ENCODE measurements at regions not wholly inside any gene's neighbourhood (a gene's known extent, or its start where the extent isn't known, plus 50 kb on each side); places are given as distances from the start of the nearest gene placed in this dataset.
"Not testable (repeated sequence)": the region's sequence is repeated elsewhere in the genome, so short reads cannot be mapped to it uniquely, and the experiment has no call there.

DNA sequence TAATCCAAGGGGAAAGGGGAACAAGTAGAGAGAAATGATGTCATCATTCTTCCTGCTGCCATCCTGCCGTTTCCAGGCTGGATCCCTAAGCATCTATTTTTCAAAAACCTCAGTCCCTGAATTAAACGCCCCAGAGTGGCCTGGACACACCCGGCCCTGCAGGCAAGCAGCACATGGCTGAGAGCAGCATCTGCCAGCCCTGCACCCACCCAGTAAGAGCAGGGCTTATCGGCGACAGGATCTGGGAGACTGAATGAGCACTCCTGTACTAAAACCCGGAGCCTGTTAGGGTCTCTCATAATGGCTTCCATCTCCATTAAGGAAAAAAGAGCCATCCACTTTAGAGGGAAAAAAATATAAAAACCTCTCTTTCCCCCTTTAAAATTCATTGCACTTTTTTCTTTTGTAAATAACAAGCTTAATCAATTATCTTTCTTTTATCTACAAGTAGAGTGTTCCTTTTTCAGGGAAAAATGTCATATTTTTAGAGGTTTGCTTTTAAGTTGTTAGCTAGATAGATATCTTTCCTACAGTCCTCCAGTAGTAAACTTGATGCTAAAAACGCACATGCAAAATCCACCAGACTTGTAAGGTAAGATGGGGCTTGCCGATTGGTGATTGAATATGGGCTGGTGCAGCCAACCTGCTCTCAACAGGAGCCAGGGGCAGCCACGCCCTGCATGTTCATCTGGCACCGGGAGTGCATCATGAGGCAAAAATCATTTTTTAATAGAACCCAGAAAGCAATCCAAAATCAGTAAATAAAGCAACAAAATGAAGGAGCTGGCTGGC lies 457.8 kb downstream of the EIPR1 start:
- no peak for DNase-seq

DNA sequence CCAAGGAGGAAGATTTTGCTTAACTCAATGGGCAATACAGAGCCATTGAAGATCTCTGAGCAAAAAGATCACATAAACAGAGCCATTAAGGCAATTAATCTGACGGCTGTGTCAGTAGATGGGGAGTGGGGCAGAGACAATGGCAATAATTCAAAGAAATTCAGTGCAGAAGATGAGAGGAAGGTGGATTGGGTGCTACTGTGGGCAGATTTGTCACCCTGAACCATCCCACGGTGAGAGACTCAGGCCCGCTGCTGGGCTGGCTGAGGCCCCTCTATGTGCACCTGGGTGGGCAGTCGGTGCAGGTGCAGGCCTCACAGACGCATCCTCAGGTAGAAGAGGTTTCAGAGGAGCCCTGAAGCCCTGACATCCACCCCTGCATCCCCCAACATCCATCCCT lies 458.6 kb downstream of the EIPR1 start:
- DNase-seq = no peak

DNA sequence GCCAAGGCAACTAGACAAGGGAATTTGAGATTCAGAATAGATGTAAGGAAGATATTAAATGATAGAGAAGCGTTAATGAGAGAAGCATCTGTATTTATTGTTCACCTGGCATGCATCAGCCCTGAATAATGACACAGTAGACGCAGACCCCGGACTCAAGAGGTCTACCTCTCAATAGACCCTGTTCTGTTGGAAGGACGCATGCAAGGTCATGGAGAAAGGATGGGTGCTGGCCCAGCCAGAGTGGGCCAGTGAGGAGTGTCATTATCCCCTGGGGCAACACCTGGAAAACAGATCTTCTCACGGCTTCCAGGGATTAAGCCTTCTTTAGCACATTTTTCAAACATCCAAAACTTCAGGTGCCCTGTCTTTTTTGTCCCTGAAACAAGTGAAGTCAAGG lies 461.0 kb downstream of the EIPR1 start:
- no peak for DNase-seq

DNA sequence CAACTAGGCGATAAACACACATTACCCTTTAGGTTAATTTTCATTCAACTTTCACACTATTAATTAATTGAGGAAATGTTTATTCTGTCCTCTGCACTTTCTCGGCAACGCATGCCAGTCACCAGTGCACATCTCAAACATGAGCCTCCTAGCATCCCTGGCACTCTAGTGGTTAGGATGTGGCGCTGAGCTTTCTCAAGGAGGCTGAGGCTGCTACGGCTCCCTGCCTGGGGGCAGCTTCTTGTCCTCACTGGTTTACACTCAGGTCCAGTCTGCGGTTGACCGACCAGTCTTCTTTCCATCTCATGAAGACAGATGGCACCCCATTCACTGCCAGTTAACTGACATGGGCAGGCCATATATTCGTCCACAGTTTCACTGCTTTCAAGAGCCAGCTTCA lies 463.4 kb downstream of the EIPR1 start:
- DNase-seq = no peak

DNA sequence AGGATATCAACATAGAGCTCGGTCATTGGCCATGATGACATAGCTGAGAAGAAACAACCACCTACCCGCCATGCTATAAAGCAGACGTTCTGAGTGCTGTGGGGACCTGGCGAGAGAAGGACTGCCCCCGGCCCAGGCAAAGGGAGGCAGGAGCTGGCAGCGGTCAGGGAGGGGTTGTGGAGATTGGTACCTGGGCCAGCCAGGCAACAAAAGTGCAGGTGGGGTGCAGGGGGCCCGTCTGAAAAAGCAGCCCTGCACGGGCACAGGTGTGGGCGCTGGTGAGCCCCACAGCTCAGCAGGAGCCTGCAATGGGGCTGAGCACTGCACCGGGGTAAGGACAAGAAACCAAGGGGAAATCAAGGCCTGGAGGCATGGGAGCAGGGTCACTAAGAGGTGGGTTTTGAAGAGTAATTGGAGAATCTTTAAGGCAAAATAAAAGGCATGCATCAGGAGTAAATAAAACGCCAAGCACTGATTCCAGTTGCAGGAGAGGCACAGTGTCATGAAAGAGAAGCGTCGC lies 464.0 kb downstream of the EIPR1 start:
- no peak for DNase-seq

DNA sequence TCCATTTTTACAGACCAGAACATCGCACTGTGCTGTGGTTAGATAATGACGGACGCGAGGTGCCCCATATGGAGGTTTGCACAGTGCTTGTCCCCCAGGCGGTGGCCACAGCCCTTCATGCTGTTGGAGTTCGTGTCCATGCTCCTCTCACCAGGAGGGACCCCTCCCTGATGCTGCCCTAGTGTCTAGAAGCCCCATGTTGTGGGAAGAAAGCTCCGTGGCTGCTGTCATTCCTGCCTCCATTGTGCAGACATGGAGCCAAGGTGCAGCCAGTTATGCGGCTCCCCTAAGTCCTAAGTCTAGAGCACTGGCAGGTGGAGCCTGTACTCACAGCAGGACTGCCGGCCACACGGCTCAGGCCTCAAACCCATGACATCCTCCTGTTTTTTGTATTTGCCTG lies 464.9 kb downstream of the EIPR1 start:
- no peak for DNase-seq

DNA sequence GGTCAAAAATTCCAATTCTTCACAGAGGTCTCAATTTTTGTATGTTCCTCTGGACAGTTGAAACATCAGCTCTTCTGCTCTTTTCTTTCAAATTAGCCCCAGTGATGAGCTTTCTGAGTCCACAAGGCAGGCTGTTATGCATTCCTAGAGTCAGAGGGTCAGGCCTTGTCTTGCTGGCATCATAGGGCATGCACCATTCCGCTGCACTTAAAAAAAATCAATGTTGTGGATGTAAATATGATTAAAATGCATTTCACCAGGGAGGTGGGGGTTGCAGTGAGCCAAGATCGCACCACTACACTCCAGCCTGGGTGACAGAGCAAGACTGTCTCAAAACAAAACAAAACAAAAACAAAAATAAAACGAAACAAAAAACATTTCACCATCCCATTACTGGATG lies 465.3 kb downstream of the EIPR1 start:
- DNase-seq = no peak

DNA sequence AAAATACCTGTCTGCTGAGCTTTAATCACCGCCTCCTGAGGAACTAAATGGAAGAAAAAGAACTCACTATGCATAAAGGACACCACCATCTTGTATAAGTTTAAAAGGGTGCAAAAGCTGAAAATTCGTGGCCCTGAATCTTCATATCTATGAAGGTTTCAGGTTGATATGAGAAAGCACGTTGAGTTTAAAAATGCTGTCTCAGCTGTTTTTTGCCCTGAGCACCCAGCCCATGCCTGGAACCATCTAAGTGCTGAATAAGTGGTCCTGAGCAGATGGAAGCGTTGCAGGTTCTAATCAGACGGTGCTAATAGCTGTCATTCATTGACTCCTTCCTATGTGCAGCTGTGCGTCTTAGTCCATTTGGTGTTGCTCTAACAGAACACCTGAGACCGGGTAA lies 467.4 kb downstream of the EIPR1 start:
- no peak for DNase-seq

DNA sequence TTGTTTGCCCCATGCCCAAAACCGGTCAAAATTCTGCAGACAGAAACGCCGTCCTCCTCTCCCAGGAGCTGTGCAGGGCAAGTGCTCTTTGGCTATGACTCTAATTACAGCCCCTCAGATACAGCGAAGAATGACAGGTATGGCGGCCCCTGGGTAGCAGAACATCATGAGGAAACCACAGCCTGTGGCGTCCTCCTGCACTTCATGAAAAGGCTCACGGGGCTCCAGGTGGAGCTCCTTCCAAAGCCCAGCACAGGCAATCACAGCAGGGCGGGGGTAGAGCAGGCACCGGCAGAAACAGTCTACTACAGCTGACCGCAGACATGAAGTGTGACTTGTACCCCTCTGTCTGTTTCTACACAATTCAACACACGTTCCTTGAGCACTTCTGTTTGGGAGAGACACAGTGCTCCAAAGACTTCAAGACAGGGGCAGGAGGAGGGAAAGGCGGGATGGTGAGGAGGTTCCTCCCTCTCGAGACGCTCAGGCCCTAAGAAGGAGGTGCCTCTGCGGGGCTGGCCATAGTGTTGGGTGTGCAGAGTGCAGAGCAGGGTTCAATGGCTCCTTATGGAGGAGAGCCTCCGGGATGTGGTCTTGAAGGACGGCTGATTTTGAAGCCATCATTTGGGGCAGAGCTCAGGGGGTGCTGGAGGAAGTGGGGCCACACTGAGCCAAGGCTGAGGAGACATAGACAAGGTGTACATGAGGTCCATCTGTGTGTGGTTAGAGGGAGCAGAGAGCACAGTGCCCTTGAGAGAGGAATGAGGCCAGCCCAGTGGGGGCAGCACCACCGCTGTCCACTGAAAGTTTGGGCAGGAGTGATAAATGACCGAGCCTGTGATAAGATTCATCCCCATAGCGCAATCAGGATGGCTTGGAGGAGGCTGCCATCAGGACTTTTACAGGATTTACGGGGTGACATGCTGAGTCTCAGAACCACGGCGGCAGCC lies 468.3 kb downstream of the EIPR1 start:
- no peak for DNase-seq

DNA sequence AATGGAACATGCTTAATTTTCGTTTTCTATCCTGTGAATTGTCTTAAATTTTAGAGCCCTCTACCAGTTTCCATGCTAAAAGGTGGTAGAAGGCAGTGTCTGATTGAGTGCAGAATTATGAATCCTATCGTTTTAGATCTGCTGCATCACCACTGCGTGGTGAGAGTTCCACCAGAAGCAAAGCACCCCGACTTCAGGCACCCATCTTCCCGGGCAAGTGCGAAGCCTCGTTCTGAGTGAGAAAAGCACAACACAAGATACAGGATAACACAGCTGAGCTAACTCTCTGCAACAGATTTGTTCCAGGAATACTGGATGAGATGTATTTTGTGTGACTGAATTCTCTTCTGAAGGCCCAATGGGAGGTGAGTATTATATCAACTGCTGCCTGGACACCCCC lies 471.5 kb downstream of the EIPR1 start:
- no peak for DNase-seq

DNA sequence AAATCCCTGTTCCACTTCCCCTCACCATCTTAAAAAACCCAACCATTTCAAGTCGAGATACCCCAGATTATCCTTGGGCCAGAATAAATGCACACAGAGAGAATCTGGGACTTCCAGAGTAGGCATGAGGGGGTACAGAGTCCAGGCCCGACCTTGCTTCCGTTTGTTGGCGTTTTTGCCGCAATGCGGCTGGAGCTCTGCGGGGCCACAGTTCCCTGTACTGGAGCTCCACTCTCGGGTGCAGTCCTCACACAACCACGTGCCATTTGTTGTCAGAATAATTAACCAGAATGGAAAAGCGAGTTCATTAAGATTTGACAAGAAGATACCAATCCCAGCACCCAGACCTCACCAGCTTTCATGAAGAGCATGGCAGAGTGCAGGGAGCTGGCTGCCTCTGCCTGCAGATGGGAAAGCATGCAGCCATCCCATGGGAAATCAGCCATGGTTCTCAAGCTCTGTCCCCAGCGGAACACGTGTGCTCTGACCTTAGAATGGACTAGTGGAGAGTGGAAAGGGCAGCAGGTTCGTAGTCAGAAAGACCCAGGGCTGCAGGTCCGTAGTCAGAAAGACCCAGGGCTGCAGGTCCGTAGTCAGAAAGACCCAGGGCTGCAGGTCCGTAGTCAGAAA lies 472.8 kb downstream of the EIPR1 start:
- DNase-seq = no peak

DNA sequence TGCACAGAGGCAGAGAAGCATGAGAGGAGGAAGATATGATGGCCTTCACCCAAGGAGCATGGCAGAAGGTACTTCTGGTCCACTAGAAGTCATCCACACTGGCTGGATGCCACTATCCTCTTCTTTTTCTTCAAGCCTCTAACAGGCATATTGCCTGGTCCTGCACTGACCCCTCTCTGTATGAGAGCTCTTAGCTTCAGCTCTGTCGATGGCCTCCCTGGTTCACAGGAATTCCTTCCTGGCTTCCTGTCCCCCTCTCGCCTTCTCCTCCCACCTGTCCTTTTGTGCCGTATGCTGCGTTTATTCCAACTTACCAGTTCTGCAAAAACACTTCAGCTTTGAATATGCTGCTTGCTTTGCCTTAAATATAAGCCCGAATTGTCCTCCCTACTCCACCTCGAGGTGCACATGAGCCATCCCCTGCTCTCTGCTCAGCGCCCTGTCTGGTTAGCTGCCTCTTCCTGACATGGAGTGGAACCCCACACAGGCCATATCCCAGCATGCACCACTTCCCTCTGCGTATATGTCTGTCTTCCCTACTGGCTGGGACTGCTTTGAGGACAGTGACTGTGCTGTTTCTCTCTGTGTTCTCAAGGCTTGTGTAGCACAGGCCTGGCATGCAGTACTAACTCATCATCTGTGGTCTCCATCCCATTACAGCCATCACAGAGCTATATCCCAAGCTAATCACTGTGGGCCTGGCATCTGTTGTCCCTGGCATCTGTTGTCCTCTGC lies 474.9 kb downstream of the EIPR1 start:
- no peak for DNase-seq

DNA sequence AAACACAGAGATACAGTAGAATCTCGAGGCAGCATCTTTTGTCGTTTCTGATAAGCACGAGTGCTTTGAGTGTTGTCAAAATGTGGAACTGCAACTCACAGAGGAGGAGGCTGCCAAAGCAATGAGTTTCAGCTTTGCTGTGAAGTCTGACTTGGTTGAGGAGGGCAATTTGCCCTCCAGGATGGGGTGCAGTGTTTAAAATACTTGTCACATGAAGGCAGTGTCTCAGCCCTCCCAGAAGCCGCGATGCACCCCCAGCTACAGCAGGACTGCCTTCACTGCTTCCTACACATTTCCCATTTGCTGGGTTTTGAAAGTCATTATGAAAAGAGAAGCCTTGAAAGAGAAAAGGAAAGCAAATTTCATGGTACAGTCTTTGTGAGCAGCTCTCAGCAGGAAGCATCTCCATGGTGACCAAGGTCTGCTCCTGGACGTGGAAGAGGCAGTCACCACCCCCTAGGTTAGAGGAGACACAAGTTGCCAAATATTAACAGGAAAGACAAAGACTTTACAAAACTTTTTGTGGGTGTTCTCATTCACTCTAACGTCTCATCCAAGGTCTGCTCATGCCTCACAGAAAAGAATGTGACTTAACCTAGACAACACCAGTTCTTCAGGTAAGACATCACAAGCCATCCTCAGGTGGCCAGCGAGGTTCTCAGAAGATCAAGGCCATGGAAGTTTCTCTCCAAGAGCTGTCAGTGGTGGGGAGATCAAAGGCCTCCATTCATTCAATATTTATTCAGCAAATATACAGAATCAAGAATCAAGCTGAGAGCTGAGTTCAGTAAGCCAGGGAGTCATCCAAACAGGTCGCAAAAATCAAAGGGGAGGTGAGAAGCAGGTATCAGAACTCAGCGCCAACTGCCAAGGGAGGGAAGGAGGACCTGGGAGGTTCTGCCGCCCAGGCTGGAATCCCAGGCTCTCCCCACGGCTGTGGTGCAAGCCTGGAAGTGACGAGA lies 476.0 kb downstream of the EIPR1 start:
- DNase-seq = no peak

DNA sequence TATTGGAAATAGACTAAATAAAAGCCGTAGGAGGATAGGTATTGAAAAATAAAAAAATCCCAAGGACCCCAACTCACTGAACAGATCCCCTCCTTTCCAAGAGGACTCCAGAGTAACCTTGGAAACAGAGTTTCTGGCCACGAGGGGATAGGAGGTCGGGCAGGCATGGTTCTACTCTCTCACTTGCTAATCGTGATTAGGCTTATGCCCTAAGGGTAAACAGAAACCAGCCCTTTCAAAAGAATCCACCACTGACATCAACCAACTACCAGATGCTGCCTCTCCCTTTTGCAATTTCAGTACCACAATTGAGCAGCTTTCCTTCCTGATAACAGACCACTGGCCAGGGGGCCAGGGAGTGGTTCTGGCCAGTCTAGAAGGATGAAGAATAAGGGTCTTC lies 477.8 kb downstream of the EIPR1 start:
- DNase-seq = no peak

DNA sequence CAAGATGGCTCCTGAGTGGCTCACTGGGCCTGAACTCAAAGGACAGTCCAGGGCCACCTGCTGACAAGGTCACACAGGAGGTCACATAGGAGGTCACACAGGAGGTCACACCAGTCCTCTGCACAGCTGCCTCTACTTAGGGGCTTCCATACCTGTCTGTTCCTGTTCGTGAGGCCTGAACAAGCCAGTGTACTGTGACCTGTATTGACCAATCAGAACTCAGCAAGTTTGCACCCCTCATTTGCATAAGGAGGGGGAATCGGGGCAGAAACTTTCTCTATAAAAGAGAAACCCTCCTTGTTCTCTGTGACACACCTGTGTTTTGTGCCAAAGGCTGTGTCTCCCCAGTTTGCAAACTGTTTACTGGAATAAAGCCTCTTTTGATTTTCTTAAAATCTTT lies 478.9 kb downstream of the EIPR1 start:
- DNase-seq = no peak

DNA sequence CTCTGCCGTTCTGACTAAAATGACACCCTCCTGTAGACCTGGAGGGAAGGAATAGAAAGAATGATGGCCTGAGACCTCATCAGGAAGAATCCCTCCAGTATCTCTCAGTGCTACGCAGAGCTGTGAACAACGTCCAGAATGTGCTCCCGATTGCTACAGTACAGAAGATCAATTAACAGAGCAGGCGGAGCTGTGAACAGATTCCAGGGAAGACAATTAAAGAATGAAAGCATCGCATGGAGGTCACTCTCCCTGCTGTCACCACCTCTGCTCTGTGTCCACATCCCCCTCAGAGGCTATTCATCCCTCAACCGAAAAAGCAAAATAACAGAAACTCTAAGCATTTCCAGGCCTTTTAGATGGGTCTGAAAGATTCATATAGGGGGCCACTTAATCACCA lies 481.0 kb downstream of the EIPR1 start:
- DNase-seq = no peak

DNA sequence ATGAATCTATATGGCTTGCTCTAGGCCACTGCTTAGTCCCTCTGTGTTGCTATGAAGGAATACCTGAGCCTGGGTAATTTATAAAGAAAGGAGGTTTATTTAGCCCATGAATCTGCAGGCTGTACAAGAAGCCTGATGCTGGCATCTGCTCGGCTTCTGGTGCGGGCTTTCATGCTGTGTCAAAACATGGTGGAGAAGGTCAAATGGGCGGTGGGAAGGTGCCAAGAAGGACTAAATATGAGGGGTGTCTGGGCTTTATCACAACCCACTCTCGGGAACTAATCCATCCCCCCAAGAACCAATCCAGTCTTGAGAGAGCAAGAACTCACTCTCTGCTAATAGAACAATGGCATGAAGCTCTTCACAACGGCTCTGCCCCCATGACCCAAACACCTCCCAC lies 481.6 kb downstream of the EIPR1 start:
- DNase-seq = no peak

DNA sequence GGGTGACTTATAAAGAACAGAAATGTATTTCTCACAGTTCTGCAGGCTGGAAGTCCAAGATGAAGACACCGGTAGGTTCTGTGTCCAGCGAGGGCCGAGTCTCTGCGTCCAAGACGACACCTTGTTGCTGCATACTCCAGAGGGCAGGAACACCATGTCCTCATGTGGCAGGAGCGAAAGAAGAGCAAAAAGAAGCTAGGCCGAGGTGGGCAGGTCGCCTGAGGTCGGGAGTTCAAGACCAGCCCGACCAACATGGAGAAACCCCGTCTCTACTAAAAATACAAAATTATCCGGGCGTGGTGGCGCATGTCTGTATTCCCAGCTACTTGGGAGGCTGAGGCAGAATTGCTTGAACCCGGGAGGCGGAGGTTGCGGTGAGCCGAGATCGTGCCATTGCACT lies 483.6 kb downstream of the EIPR1 start:
- DNase-seq = not testable (repeated sequence)

DNA sequence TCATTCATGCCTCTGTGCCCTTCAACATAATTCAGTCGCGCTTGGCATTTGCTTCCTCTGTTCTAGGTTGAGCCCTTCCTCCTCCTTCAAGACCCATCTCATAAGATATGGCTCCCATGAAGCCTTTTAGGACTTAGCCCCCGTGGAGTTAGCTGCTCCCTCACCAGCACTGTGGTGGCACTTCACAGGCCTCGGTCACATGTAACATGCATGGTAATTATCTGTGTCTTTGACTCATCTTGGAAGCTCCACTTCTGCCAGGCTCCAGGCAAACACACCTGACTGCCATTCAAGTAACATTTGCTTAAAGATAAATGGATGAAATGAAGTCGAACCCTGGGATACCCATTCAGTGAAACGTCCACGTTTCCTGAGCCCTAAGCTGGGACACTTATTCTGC lies 484.7 kb downstream of the EIPR1 start:
- no peak for DNase-seq

DNA sequence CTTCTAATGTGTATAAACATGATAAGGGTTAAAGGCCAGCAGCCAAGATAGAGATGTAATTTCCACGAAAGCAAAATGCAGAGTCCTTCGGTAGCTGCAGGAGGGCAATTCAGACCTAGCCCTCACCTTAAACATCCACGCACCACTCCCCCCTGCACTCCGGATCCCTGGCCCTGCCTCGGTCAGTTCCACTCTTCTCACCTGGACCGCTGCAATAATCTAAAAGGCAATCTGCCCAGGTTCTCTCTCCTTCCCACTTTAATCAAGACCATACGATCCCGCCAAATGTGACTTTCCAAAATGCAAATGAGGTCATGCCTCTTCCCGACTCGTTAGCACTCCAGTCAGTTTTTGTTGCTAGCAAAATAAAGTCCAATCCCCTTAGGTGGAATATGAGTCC lies 485.2 kb downstream of the EIPR1 start:
- DNase-seq = no peak

DNA sequence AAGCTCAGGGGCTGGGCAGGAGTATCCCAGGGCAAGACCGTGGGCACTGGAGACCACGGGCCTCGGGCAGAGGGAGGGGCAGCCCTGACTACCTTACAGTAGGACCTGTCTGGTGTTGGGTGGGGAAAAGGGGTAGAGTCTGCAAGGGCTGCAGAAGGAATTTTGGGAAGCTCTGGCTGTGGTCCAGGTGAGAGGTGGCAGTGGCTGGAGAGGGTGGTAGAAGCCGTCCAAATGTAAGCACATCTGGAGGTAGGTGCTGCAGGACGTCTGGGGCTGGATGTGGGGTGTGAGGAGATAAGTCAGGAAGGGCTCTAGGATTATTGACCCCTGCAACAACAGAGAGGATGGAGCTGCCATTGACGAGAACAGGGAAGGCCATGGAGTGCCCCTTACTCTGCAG lies 486.7 kb downstream of the EIPR1 start:
- DNase-seq = no peak

DNA sequence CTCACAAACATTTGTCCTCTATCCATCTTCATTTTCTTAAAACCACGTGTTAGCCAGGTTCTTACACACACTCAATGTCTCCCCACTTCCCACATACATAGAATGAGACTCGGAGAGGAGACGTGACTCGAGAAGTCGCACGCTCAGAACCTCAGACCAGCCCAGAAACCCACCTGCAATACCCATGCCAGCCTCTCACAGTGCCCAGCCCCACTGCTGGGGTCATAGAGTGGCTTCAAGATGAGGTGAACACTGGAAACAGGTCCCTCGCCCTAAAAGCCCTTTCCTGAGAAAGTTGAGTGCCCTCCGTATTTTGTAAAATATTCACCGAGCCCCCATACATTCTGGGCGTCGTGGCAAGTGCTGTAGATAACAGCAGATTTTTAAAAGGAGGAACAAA lies 487.4 kb downstream of the EIPR1 start:
- DNase-seq = no peak
